ENCODE measurements at regions not wholly inside any gene's neighbourhood (a gene's known extent, or its start where the extent isn't known, plus 50 kb on each side); places are given as distances from the start of the nearest gene placed in this dataset.

- Mint-ChIP-seq H3K36me3 (no peaks in the 10 kb centered on the region), H3K4me1 (no peaks in the 10 kb centered on the region), H3K9me3 (no peaks in the 10 kb centered on the region), H3K27ac (no peak overlapping the region), H3K27me3 (peaks cover 2% of the 10 kb centered on the region), H3K4me3 (no peak overlapping the region)
- ATAC-seq (ENCODE audit: low read depth) (no peak), DNase-seq (ENCODE audit: low spot score in 2 of 2) (no peak)
Measured at GRCh38 chr2:422676-423435, 135.0 kb upstream of the ALKAL2 start.

GRCh38 chr2:421406-421805 lies 133.5 kb upstream of the ALKAL2 start:
- peaks cover 5% of the 10 kb centered on the region for H3K27me3 Mint-ChIP-seq
- DNase-seq (ENCODE audit: low spot score in 2 of 2) (no peak), ATAC-seq (ENCODE audit: low read depth) (no peak)
- no peak overlapping the region for H3K27ac Mint-ChIP-seq
- no peaks in the 10 kb centered on the region for H3K9me3 Mint-ChIP-seq
- no peaks in the 10 kb centered on the region for H3K36me3 Mint-ChIP-seq
- H3K4me1 Mint-ChIP-seq: no peaks in the 10 kb centered on the region
- no peak overlapping the region for H3K4me3 Mint-ChIP-seq

- H3K27me3 Mint-ChIP-seq: peaks cover 6% of the 10 kb centered on the region
- DNase-seq (ENCODE audit: low spot score in 2 of 2) (no peak), ATAC-seq (ENCODE audit: low read depth) (no peak)
- no peaks in the 10 kb centered on the region for H3K4me1 Mint-ChIP-seq
- H3K27ac Mint-ChIP-seq: no peak overlapping the region
- H3K36me3 Mint-ChIP-seq: no peaks in the 10 kb centered on the region
- H3K4me3 Mint-ChIP-seq: no peak overlapping the region
- no peaks in the 10 kb centered on the region for H3K9me3 Mint-ChIP-seq
Measured at GRCh38 chr2:419687-420317, 131.9 kb upstream of the ALKAL2 start.

- Mint-ChIP-seq H3K27me3 (peaks cover 6% of the 10 kb centered on the region), H3K27ac (no peak overlapping the region), H3K4me3 (no peak overlapping the region), H3K4me1 (no peaks in the 10 kb centered on the region), H3K9me3 (no peaks in the 10 kb centered on the region), H3K36me3 (no peaks in the 10 kb centered on the region)
- ATAC-seq (ENCODE audit: low read depth): no peak
- no peak for DNase-seq (ENCODE audit: low spot score in 2 of 2)
Measured at GRCh38 chr2:417662-418061, 129.8 kb upstream of the ALKAL2 start.

- peaks cover 2% of the 10 kb centered on the region for H3K9me3 Mint-ChIP-seq
- H3K27ac Mint-ChIP-seq: no peak overlapping the region
- no peaks in the 10 kb centered on the region for H3K36me3 Mint-ChIP-seq
- ATAC-seq (ENCODE audit: low read depth) (no peak), DNase-seq (ENCODE audit: low spot score in 2 of 2) (no peak)
- no peak overlapping the region for H3K4me3 Mint-ChIP-seq
- no peaks in the 10 kb centered on the region for H3K4me1 Mint-ChIP-seq
- H3K27me3 Mint-ChIP-seq: peaks cover 6% of the 10 kb centered on the region
Measured at GRCh38 chr2:417006-417405, 129.1 kb upstream of the ALKAL2 start.

GRCh38 chr2:415986-416610 lies 128.2 kb upstream of the ALKAL2 start:
- ATAC-seq (ENCODE audit: low read depth): no peak
- H3K9me3 Mint-ChIP-seq: peaks cover 2% of the 10 kb centered on the region

GRCh38 chr2:409523-409922 lies 121.6 kb upstream of the ALKAL2 start:
- peaks cover 16% of the 10 kb centered on the region for H3K9me3 Mint-ChIP-seq
- no peak for DNase-seq (ENCODE audit: low spot score in 2 of 2)
- H3K27me3 Mint-ChIP-seq: peaks cover 10% of the 10 kb centered on the region
- peaks cover 7% of the 10 kb centered on the region for H3K36me3 Mint-ChIP-seq
- no peak for ATAC-seq (ENCODE audit: low read depth)
- no peak overlapping the region for H3K4me3 Mint-ChIP-seq
- H3K27ac Mint-ChIP-seq: no peak overlapping the region
- peaks cover 10% of the 10 kb centered on the region for H3K4me1 Mint-ChIP-seq

More at GRCh38 chr2:415986-416610, 128.2 kb upstream of the ALKAL2 start:
- Mint-ChIP-seq H3K27me3 (peaks cover 6% of the 10 kb centered on the region), H3K27ac (no peak overlapping the region), H3K4me3 (no peak overlapping the region), H3K4me1 (no peaks in the 10 kb centered on the region), H3K36me3 (no peaks in the 10 kb centered on the region)
- no peak for DNase-seq (ENCODE audit: low spot score in 2 of 2)

- Mint-ChIP-seq H3K27ac (no peak overlapping the region), H3K4me1 (peaks cover 10% of the 10 kb centered on the region), H3K36me3 (peaks cover 10% of the 10 kb centered on the region), H3K27me3 (peaks cover 10% of the 10 kb centered on the region), H3K9me3 (peaks cover 19% of the 10 kb centered on the region), H3K4me3 (no peak overlapping the region)
- ATAC-seq (ENCODE audit: low read depth): no peak
- DNase-seq (ENCODE audit: low spot score in 2 of 2): no peak
Measured at GRCh38 chr2:407630-408029, 119.7 kb upstream of the ALKAL2 start.

- DNase-seq (ENCODE audit: low spot score in 2 of 2) (no peak), ATAC-seq (ENCODE audit: low read depth) (no peak)
- Mint-ChIP-seq H3K4me1 (peaks cover 10% of the 10 kb centered on the region), H3K9me3 (peaks cover 17% of the 10 kb centered on the region), H3K4me3 (no peak overlapping the region), H3K36me3 (peaks cover 10% of the 10 kb centered on the region), H3K27ac (no peak overlapping the region), H3K27me3 (peaks cover 10% of the 10 kb centered on the region)
Measured at GRCh38 chr2:406876-407275, 119.0 kb upstream of the ALKAL2 start.

GRCh38 chr2:406231-406630 lies 118.3 kb upstream of the ALKAL2 start:
- H3K9me3 Mint-ChIP-seq: peaks cover 17% of the 10 kb centered on the region
- DNase-seq (ENCODE audit: low spot score in 2 of 2): no peak
- peaks cover 10% of the 10 kb centered on the region for H3K4me1 Mint-ChIP-seq
- H3K27me3 Mint-ChIP-seq: peaks cover 10% of the 10 kb centered on the region
- H3K27ac Mint-ChIP-seq: no peak overlapping the region
- H3K36me3 Mint-ChIP-seq: peaks cover 10% of the 10 kb centered on the region
- no peak for ATAC-seq (ENCODE audit: low read depth)
- no peak overlapping the region for H3K4me3 Mint-ChIP-seq

- peaks cover 1% of the 10 kb centered on the region for H3K4me1 Mint-ChIP-seq
- ATAC-seq (ENCODE audit: low read depth): no peak
Measured at GRCh38 chr2:404581-404980, 116.7 kb upstream of the ALKAL2 start.

GRCh38 chr2:403682-404081 lies 115.8 kb upstream of the ALKAL2 start:
- Mint-ChIP-seq H3K4me1 (no peaks in the 10 kb centered on the region), H3K9me3 (peaks cover 8% of the 10 kb centered on the region), H3K27ac (no peak overlapping the region), H3K36me3 (peaks cover 8% of the 10 kb centered on the region), H3K27me3 (no peaks in the 10 kb centered on the region), H3K4me3 (no peak overlapping the region)
- no peak for ATAC-seq (ENCODE audit: low read depth)
- no peak for DNase-seq (ENCODE audit: low spot score in 2 of 2)

More at GRCh38 chr2:404581-404980, 116.7 kb upstream of the ALKAL2 start:
- peaks cover 1% of the 10 kb centered on the region for H3K27me3 Mint-ChIP-seq
- H3K27ac Mint-ChIP-seq: no peak overlapping the region
- no peak for DNase-seq (ENCODE audit: low spot score in 2 of 2)
- no peak overlapping the region for H3K4me3 Mint-ChIP-seq
- peaks cover 9% of the 10 kb centered on the region for H3K9me3 Mint-ChIP-seq
- H3K36me3 Mint-ChIP-seq: peaks cover 8% of the 10 kb centered on the region

- Mint-ChIP-seq H3K4me3 (no peak overlapping the region), H3K4me1 (no peaks in the 10 kb centered on the region), H3K27ac (no peak overlapping the region), H3K36me3 (peaks cover 8% of the 10 kb centered on the region), H3K27me3 (no peaks in the 10 kb centered on the region), H3K9me3 (peaks cover 8% of the 10 kb centered on the region)
- no peak for DNase-seq (ENCODE audit: low spot score in 2 of 2)
- ATAC-seq (ENCODE audit: low read depth): no peak
Measured at GRCh38 chr2:402721-403120, 114.8 kb upstream of the ALKAL2 start.

- peaks cover 8% of the 10 kb centered on the region for H3K36me3 Mint-ChIP-seq
- no peaks in the 10 kb centered on the region for H3K4me1 Mint-ChIP-seq
- H3K27me3 Mint-ChIP-seq: no peaks in the 10 kb centered on the region
- H3K27ac Mint-ChIP-seq: no peak overlapping the region
- peaks cover 8% of the 10 kb centered on the region for H3K9me3 Mint-ChIP-seq
- H3K4me3 Mint-ChIP-seq: no peak overlapping the region
- DNase-seq (ENCODE audit: low spot score in 2 of 2) (no peak), ATAC-seq (ENCODE audit: low read depth) (no peak)
Measured at GRCh38 chr2:402206-402605, 114.3 kb upstream of the ALKAL2 start.
